HepG2 (cell line): ENCODE measurements at regions not wholly inside any gene's neighbourhood (a gene's known extent, or its start where the extent isn't known, plus 50 kb on each side); places are given as distances from the start of the nearest gene placed in this dataset.
A peak's percentile ranks its signal among the peaks of the same experiment; 100 is the strongest.

ENCODE experiments used
- BCL6 ChIP-seq: IDR thresholded peaks from 2 replicates; pipeline ENCODE4 v1.6.1; 2016; ENCODE audit warnings: missing genetic modification reagents, missing compliant biosample characterization
- DR1 ChIP-seq: sonication (generic); formaldehyde crosslinking; IDR thresholded peaks from 2 replicates; pipeline ENCODE4 v1.8.0; 2021; ENCODE audit warnings: mild to moderate bottlenecking, missing genetic modification reagents, inconsistent platforms
- HMGXB3 ChIP-seq: sonication (generic); formaldehyde crosslinking; IDR thresholded peaks from 2 replicates; pipeline ENCODE4 v1.4.0; 2020; ENCODE audit warnings: missing genetic modification reagents, borderline replicate concordance
- HOXA7 ChIP-seq: sonication (generic); formaldehyde crosslinking; IDR thresholded peaks from 2 replicates; pipeline ENCODE4 v1.8.1; 2022; ENCODE audit warnings: mild to moderate bottlenecking, missing genetic modification reagents, moderate library complexity
- ISL2 ChIP-seq: sonication (generic); formaldehyde crosslinking; IDR thresholded peaks from 2 replicates; pipeline ENCODE4 v1.5.0; 2020; ENCODE audit warnings: missing genetic modification reagents
- KLF16 ChIP-seq, 2 experiments: sonication (generic) in 1 of 2; formaldehyde crosslinking in 1 of 2; IDR thresholded peaks; 2 replicates each; pipeline versions ENCODE4 v1.6.1 to v1.8.0; 2016 to 2023; ENCODE audit warnings: missing genetic modification reagents in 2 of 2, missing compliant biosample characterization in 1 of 2
- MYPOP ChIP-seq: sonication (generic); formaldehyde crosslinking; IDR thresholded peaks from 2 replicates; pipeline ENCODE4 v1.8.1; 2023; ENCODE audit warnings: mild to moderate bottlenecking, moderate library complexity, missing genetic modification reagents
- NR1H2 ChIP-seq: sonication (generic); formaldehyde crosslinking; IDR thresholded peaks from 2 replicates; pipeline ENCODE4 v1.8.1; 2022; ENCODE audit warnings: low read depth, missing genetic modification reagents, borderline replicate concordance
- TCF7 ChIP-seq: sonication (generic); IDR thresholded peaks from 2 replicates; pipeline ENCODE4 v1.6.1; 2016; ENCODE audit warnings: antibody characterized with exemption, low read depth
- TERF1 ChIP-seq: sonication (generic); formaldehyde crosslinking; IDR thresholded peaks from 2 replicates; pipeline ENCODE4 v1.8.0; 2022; ENCODE audit warnings: mild to moderate bottlenecking, missing genetic modification reagents, moderate library complexity
- THAP7 ChIP-seq: sonication (generic); formaldehyde crosslinking; IDR thresholded peaks from 2 replicates; pipeline ENCODE4 v1.8.1; 2023; ENCODE audit warnings: mild to moderate bottlenecking, missing genetic modification reagents
- ZBTB1 ChIP-seq: sonication (generic); formaldehyde crosslinking; IDR thresholded peaks from 2 replicates; pipeline ENCODE4 v1.4.0; 2020; ENCODE audit warnings: missing genetic modification reagents, borderline replicate concordance
- ZBTB26 ChIP-seq: IDR thresholded peaks from 2 replicates; pipeline ENCODE4 v1.6.1; 2016; ENCODE audit warnings: missing compliant biosample characterization, missing genetic modification reagents, borderline replicate concordance
- ZNF556 ChIP-seq: sonication (generic); formaldehyde crosslinking; IDR thresholded peaks from 2 replicates; pipeline ENCODE4 v1.4.0; 2020; ENCODE audit warnings: mild to moderate bottlenecking, missing genetic modification reagents, borderline replicate concordance
- ZSCAN21 ChIP-seq: sonication (generic); formaldehyde crosslinking; IDR thresholded peaks from 2 replicates; pipeline ENCODE4 v1.8.0; 2022; ENCODE audit warnings: mild to moderate bottlenecking, missing genetic modification reagents, moderate library complexity, borderline replicate concordance
- TF ChIP-seq, protein P1 (sequence below): sonication (generic); IDR thresholded peaks from 2 replicates; pipeline ENCODE4 v1.6.1; 2016; ENCODE audit warnings: low read depth, borderline replicate concordance
- TF ChIP-seq, protein P2 (sequence below): sonication (generic); formaldehyde crosslinking; conservative IDR thresholded peaks from 2 replicates; pipeline ENCODE4 v1.4.0; 2020; ENCODE audit warnings: missing genetic modification reagents

GRCh38 chr3:164852866-164853265, 225.4 kb downstream of the SI start (continued):
- TF ChIP-seq THAP7 (CRISPR knock-in tag), result no peak
- no peak for TF ChIP-seq MYPOP (CRISPR knock-in tag)
- TF ChIP-seq ZBTB1, result no peak
- TF ChIP-seq ZSCAN21 (CRISPR knock-in tag), result no peak
- 0 out of 2 replicates have a peak, but pooled peaks have one; percentile 24 for TF ChIP-seq BCL6 (CRISPR knock-in tag)
- TF ChIP-seq, protein P1, sequence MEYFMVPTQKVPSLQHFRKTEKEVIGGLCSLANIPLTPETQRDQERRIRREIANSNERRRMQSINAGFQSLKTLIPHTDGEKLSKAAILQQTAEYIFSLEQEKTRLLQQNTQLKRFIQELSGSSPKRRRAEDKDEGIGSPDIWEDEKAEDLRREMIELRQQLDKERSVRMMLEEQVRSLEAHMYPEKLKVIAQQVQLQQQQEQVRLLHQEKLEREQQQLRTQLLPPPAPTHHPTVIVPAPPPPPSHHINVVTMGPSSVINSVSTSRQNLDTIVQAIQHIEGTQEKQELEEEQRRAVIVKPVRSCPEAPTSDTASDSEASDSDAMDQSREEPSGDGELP, result no peak
- TF ChIP-seq KLF16 (CRISPR knock-in tag; IDR thresholded peaks at IDR 0.05), result no peak
- no peak for TF ChIP-seq TERF1
- no peak for TF ChIP-seq DR1
- no peak for TF ChIP-seq HMGXB3 (CRISPR knock-in tag)
- no peak for TF ChIP-seq TCF7
- no peak for TF ChIP-seq ZNF556 (CRISPR knock-in tag)
- TF ChIP-seq, protein P2, sequence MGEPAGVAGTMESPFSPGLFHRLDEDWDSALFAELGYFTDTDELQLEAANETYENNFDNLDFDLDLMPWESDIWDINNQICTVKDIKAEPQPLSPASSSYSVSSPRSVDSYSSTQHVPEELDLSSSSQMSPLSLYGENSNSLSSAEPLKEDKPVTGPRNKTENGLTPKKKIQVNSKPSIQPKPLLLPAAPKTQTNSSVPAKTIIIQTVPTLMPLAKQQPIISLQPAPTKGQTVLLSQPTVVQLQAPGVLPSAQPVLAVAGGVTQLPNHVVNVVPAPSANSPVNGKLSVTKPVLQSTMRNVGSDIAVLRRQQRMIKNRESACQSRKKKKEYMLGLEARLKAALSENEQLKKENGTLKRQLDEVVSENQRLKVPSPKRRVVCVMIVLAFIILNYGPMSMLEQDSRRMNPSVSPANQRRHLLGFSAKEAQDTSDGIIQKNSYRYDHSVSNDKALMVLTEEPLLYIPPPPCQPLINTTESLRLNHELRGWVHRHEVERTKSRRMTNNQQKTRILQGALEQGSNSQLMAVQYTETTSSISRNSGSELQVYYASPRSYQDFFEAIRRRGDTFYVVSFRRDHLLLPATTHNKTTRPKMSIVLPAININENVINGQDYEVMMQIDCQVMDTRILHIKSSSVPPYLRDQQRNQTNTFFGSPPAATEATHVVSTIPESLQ (CRISPR knock-in tag), result no peak
- no peak for TF ChIP-seq HOXA7 (CRISPR knock-in tag)
- no peak for TF ChIP-seq NR1H2 (CRISPR knock-in tag)
- no peak for TF ChIP-seq ZBTB26
- TF ChIP-seq ISL2 (CRISPR knock-in tag), result peak; percentile 47; the same call in 1 of the 2 replicates
